HG03354 (cell line): ENCODE measurements at regions not wholly inside any gene's neighbourhood (a gene's known extent, or its start where the extent isn't known, plus 50 kb on each side); places are given as distances from the start of the nearest gene placed in this dataset.

Experiments used
- ATAC-seq: cut with Tn5 transposase; IDR thresholded peaks from one replicate; pipeline ENCODE4 v1.9.1; 2021; ENCODE audit warnings: mild to moderate bottlenecking; ENCODE audit not compliant: unreplicated experiment, poor library complexity, severe bottlenecking

DNA sequence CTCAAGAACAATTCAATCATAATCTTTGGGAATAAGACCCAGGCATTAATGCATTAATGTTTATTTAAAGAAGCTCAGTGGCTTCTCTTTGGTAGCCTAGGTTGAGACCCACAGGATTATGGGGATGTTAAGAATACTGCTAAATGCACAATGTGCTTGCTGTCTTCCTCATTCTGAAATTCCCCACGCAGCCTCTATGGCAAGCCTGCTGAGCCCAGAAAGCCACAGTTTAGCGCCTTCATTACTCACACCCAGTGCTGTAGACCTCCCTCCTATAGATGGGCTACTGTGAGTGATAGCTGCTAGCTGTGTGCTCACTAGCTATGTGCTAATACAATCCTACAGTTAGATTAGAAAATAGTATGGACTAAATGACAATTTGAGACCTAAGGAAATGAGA is 90.6 kb downstream of the TNFSF13B start:
- ATAC-seq = no peak

- no peak for ATAC-seq
These were observed 92.3 kb downstream of the TNFSF13B start for GRCh38 chr13:108361769-108362168.

- ATAC-seq = no peak
These were observed 94.1 kb downstream of the TNFSF13B start for GRCh38 chr13:108363666-108364065.

DNA sequence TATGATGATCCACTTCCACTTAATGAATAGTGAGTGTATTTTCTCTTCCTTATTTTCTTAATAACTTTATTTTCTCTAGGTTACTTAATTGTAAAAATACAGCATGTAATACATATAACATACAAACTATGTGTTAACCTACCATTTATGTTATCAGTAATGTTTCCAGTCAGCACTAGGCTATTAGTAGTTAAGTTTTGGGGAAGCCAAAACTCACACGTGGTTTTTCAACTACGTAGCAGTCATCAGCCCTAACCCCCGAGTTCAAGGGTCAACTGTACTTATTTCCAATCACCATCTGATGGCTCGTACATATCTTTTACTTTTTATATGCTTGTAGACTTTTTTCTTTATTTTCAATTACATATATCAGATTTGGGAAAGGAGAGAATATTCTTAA is 95.7 kb downstream of the TNFSF13B start:
- ATAC-seq = no peak

GRCh38 chr13:108368250-108368905 is 98.9 kb downstream of the TNFSF13B start:
- ATAC-seq = no peak

GRCh38 chr13:108369412-108369811 is 99.9 kb downstream of the TNFSF13B start:
- ATAC-seq = no peak

DNA sequence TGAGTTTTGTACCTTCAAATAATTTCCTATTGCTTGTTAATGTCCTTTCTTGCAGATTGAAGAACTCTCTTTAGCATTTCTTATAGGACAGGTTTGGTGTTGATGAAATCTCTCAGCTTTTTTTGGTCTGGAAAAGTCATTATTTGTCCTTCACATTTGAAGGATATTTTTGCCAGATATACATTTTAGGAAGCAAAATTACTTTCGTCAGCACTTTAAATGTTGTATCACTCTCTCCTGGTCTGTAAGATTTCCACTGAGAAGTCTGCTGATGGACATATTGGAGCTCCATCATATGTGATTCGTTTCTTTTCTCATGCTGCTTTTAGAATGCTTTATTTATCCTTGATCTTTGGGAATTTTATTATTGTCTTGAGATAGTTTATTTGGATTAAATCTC is 105.5 kb downstream of the TNFSF13B start:
- no peak for ATAC-seq

DNA sequence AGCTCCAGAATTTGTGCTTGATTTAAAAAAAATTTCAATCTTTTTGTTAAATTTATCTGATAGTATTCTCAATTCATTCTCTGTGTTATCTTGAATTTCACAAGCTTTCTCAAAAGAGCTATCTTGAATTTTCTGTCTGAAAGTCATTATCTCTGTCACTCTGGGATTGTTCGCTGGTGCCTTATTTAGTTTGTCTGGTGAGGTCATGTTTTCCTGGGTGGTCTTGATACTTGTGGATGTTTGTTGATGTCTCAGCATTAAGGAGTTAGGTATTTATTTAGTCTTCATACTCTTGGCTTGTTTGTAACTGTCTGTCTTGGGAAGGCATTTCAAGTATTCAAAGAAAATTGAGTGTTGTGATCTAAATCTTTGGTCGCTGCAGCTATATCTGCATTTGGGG is 106.3 kb downstream of the TNFSF13B start:
- no peak for ATAC-seq

DNA sequence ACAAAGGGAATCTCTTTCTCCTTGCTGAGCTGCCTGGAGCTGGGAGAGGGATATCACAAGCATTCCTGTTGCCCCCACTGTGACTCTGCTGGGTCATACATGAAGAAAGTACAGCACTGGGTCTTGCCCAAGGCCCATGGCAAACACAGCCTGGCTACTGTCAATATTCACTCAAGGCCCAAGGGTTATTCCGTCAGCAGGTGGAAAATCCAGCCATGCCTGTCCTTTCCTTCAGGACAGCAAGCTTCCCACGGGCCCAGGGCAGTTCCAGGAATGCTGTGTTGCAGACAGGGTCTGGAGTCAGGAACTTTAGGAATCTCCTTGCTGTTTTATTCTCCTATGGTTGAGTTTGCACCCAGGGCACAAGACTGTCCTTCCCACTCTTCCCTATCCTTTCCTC is 106.8 kb downstream of the TNFSF13B start:
- no peak for ATAC-seq

GRCh38 chr13:108377646-108378206 is 108.2 kb downstream of the TNFSF13B start:
- ATAC-seq = no peak

GRCh38 chr13:108383667-108384066 is 114.1 kb downstream of the TNFSF13B start:
- no peak for ATAC-seq

- no peak for ATAC-seq
These were observed 117.6 kb downstream of the TNFSF13B start for GRCh38 chr13:108387156-108387555.

GRCh38 chr13:108402850-108403249 is 133.3 kb downstream of the TNFSF13B start:
- ATAC-seq = no peak

GRCh38 chr13:108407495-108407894 is 138.0 kb downstream of the TNFSF13B start:
- peak; percentile 69 for ATAC-seq

- ATAC-seq = no peak
These were observed 139.2 kb downstream of the TNFSF13B start for GRCh38 chr13:108408672-108409071.

DNA sequence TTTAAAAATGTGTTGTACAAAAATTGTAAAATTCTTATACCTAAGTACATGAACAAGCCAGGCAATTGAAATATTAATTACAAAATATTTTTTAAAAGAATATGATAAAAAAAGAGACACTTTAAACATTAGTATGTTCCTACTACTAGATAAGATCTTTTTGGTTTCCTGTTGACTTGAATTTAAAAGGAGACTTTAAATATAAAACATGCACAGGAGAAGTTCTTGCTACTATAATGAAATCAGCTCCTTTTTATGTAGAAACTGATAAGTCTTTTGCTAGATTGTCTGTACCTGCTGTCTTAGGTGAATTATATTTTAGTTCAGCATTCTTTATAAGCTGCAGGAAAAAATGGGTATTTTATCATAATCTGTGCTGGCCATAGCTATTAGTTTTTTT is 140.2 kb downstream of the TNFSF13B start:
- no peak for ATAC-seq

GRCh38 chr13:108419768-108420167 is 150.2 kb downstream of the TNFSF13B start:
- no peak for ATAC-seq

DNA sequence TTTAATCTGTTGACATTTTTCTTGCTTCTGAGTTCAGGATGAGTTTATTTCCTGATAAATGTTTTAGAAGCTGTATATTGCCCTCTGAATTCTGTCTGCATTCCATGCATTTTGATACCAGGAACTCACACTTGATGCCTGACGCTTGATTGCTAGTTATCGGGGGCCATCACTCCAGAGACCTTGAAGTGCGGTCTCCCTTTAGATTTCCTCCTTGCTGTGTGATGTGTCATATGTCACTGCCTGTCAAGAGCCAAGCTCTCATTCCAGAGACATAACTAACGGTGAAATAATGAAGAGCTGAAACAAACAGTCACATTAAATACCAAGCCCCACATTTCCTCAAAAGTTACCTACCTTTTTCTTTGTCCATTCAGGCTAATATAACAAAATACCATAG is 155.5 kb downstream of the TNFSF13B start:
- no peak for ATAC-seq

DNA sequence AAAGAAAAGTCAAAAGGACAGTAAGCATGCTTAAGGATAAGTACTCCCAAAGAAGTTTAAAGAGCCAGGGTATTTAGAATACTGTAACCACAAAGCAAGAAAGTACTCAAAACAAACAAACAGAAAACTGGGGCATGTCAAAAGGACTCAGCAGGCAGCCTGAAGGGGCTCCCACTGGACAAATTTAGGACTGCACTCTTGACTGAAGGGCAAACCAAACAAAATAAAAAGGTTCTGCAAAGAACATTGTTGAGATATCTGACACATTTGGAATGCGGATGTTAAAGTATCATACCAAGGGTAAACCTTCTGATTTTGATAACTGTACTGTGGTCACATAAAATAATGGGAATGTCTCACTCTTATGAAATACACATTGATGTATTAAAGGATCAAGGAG is 157.4 kb downstream of the TNFSF13B start:
- no peak for ATAC-seq

- no peak for ATAC-seq
These were observed 157.8 kb downstream of the TNFSF13B start for GRCh38 chr13:108427355-108427754.

- ATAC-seq = no peak
These were observed 159.2 kb downstream of the TNFSF13B start for GRCh38 chr13:108428691-108429090.
